GM21526 (cell line): ENCODE measurements at regions not wholly inside any gene's neighbourhood (a gene's known extent, or its start where the extent isn't known, plus 50 kb on each side); places are given as distances from the start of the nearest gene placed in this dataset.

Experiments
- ATAC-seq: cut with Tn5 transposase; IDR thresholded peaks from one replicate; pipeline ENCODE4 v1.9.1; 2021; ENCODE audit warnings: moderate library complexity; ENCODE audit not compliant: unreplicated experiment, low FRiP score

DNA sequence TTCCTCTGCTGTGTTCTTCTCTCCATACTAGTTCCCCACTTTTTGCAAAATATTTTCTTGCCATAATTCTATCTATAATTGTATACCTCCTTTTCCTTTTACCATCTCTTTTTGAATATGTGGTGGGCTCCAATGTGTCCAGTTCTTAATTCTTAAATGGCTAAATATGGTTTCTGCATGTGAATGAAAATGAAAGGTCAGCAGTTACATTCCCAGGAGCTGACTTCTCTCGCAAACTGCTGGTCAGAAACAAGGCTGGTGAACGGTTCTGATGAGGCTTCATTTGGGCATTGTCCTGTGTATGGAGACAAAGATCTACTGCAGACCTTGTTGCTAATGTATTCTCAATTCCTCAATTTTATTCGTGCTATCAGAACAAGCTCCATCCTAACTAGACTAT, 309.2 kb downstream of the SNX13 start:
- no peak for ATAC-seq

DNA sequence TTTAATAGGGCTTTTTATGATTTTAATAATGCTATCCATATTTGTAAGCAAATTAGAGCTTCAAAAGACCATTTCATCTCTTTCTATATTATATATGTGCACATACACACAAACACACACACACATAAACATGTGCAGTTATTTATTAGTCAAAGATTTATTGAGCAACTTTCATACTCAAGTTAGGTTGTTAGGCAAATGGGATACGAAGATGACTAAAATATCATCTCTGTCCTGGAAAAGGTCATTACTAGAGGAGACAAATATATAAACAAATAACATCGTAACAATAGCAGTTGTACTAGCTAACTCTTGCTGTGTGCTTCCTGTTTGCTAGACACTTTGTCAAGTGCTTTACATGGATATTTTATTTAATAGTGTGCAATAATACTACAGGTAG, 307.9 kb downstream of the SNX13 start:
- ATAC-seq: no peak

DNA sequence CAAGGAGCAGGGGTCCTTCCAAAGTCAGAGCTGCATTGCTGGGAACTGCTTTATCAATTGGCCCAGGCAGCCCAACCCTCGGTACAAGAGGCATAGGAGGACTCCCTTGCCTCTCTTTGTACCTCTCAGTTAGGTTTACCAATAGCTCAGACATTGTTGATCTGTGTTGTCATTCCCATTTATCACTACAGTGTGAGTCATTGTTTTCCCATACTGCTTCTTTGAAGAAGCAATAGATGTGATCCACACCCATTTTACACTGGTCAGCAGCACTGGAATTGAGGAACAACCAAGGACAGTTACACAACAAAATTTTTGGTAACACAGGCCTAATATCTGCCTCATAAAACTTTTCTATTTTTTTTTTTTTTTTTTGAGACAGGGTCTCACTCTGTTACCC, 307.2 kb downstream of the SNX13 start:
- no peak for ATAC-seq

DNA sequence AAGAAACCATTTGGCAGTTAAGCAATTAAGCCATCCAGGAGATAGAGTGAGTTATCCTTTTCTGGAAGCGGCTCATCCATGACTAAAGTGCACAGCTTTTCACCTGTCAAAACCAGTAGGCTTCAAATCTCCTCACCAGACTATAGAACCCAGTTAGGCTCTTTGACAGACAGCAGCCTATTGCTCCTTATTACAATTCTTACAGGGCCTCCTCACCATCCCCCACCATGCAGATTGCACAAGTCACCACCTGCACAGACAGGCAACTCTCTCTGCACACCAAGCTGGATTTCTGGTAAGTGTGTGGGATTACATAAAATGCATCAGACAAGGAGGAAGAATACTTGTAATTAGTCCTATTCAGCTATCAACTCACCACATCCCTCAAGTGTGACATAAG, 301.6 kb downstream of the SNX13 start:
- no peak for ATAC-seq

DNA sequence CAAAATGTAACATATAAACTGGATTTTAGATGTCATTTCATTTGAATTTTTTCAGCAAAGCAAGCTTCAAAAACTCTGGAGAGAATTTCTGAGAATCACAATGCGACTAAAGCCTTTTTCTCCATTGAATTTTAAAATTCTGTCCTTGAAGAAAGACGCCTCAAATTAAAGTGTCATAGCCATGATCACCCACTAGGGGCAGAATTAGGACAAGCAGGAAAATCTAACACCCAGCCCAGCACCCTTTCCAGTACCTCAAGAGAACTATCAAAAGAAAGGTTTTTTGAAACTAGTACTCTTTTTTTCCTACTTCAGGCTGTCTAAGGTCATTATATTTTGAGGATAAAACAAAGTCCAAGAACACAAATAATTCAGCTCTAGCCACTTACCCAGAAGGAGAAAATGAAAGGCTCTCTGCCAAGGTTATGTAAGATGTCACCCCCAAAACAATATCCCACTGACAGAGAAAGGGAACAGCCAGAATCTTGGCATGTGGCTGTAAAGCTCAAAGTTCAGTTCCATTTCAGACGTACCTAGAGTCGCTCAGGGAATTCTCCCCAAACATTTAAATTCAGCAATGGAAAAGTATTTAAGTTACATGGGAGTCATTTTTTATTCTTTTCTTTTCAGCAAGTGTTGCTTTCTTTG, 299.4 kb downstream of the SNX13 start:
- ATAC-seq: no peak

DNA sequence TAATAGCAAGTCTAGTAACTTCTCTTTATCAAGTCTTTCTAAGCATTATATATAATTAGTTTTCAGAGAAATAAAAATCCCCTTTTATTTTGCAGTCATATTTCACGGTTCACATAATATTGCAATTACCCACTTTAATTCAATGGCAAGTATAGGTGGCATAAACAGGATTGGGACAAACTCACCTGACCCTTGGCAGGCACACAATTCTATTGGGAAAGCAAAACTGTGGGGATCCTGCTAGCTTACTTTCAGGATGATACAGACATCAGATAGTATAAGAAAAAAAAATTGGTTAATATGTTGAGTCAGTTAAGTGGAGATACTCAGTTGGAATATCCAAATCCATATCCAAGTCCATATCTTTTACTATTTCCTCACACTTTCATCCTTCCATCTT, 294.8 kb downstream of the SNX13 start:
- ATAC-seq: no peak

DNA sequence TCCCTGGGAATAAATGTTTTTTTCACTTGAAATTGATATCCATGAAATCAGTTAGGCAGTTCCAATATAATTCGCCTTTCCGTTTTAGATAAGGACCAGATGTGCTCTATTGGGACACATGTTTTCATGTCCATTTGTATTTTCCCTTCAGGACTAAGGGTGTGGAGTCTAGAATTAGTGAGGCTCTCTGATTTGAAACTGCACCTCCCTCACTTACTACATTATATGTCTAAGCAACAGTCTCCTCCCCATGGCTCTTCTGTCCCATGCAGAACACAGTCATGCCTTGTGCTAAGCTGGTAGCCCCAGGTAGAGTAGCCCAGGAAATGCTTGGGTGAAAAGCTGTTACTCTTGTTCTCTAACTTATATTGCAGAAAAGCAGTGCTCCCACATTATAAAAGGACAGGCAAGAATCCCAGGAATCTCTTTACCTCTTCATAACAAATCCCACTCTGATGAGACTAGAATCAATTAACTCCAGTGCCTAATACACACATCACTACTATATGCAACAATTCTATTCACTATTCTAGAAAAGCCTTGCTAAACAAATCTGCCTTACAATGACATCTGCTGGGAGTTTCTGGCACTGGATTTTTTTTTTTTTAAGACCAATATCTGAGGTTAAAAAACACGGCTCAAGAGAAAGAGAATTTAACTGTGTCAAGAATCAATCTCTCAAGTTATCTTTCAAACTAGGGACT, 293.9 kb downstream of the SNX13 start:
- no peak for ATAC-seq

DNA sequence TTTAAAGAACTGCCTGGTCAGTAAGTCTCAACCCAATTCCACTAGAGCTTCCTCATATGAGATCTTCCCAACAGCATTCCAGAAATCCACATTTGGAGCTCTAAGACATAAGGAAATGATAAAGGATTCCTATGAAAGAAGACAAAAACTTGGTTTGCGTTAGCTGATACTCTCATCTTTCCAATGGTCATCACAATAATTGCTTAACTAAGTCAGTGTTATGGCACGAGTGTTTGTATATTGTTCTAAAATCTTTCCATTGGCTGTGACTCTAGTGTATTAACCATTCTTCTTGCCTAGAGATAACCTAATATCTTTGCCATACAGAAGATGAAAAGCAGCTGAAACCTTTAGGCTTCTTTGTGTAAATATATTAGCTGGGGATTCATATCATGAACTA, 289.0 kb downstream of the SNX13 start:
- ATAC-seq: no peak

DNA sequence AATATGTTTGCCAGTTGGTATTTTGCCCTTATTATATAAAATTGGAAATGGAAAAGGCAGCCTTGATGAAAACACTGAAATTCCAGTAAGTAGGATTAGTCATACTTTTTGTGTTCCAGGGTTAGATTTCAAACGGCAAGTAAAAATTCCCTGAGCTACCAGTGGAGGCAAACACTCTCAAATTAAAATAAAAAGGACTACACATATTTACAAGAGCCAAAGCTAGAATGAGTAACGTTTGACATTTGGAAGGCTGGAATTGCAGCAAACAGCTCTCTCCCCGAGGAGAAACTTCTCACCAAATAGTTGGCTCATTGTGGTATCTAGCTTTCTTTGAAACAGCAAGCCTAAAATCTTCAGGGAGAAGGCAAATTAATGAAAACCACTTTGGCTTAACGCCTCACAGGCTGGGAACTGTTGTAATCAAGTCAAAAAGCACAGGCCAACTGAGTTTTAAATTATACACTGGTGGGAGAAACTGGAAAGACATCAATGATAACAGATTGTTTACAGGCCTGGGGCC, 288.4 kb downstream of the SNX13 start:
- ATAC-seq: no peak

DNA sequence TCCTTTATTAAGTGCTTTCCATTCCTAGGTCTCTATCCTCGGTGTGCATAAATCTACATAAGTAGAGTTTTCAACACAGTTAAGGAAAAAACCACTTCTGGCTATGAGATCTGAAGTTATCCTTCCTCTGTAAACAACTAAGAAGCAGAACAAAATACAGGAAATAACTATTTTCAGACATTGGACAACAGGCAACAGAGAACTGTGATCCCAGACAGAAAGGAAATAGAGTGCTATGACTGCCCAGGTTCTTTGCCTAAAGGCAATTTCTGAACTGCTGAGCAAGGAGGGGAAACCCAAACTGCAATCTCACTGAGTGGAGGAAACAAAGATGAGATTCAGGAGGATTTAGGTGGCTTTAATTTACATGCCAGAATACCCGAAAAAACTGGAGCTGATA, 285.4 kb downstream of the SNX13 start:
- no peak for ATAC-seq

DNA sequence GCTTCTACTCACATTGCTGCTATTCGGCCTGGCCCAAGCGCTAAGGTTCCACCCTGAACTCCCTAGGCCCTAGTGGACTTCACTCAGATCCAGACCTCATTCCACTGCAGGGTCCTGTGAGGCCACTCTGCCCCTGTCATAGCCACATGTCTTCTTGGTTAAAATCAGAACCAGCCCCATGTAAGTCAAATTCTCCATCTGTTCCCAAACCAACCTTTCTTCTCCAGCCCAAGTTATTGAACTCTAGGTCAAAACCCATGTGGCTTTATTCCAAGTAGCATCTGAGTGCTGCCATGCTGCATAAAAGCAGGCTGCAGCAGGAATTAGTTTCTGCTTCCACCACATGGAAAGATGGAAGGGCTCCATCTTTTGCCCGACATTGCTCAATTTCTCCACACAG, 281.2 kb downstream of the SNX13 start:
- no peak for ATAC-seq

DNA sequence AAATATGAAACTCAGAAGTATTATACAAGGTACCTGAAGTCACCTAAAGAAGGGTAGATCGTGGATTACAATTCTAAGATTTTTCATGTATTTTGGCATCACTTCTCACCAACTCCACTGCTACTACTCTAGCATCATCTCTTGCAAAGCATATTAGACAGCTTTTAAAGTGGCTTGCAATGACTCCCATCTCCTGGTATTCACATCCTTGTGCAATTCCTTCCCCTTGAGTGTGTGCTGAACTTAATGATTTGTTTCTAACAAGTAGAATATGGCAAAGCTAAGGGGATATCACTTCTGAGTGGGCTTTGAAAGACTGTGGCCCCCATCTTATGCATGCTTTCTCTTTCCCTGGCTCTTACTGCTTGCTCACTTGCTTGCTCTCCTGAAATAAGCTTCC, 280.2 kb downstream of the SNX13 start:
- ATAC-seq: no peak

DNA sequence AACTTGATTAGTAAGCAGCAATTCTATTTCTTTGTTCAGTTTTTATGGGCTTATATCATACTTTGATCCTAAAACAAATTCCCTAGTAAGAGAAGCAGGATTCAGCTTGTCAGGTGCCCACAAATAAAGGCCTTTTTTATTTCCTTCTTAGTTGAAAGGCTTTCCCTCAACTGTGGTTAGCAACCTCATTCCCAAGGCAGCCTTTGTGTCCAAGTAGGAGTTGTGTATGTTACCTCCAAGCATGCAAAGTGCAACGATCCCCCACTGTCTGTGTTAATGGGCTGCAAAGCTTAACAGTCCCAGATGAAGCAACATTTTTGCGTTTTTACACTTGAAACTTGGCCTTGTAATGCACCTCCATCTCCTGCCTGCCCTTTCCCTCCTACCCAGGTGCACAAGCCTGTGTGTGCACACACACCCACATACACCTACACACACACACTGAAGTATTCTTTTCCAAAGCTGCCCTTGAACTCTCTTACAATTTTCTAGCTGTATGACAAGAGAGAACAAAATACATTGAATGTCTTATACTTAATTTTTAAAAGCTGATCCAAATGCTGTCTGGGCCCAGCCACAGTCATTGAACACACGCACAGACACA, 278.2 kb downstream of the SNX13 start:
- ATAC-seq: no peak

DNA sequence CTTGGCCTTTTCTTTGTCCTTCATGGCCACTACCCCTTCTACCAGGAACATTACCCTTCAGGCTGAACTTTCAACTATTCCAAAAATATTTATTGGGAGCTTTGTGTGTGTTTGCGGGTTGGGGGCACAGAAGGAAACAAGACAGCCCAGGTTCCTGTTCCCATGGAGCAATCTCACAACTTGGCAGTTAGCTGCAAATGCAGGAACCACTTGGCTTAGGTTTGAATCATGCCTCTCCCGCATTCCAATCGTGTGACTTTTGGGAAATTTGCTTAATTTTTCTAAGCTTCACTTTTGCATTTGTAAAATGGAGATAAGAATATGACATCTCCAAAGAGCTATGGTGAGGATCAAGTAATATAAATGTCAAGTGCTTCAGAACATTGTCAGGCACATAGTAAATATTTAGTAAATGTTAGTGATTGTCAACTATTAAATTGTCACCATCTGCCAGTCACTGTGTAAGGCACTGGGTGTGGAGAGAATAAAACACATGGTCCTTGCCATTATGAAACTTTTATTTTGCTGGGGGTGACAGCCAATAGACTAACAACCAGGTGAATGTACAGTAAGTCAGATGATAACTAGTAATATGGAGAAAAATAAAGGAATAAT, 277.1 kb downstream of the SNX13 start:
- no peak for ATAC-seq

DNA sequence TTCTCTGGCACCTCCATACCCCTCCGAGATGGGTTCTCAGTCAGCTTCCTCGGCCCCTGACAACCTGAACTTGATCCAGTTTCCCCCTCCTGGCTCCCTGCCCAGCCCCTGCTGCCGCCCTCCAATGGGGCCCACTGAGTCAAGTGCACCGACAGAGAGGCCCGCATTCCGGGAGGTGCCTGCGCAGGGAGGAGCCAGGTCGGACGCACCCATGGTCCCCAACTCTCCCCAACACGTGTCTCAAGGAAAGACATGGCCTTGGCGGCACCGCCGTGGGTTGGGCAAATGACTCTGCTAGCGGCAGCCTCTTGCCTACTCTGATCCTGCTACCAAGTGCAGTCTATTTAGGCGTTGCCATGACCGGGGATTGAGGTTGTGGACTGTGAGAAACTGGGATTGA, 275.3 kb downstream of the SNX13 start:
- ATAC-seq: no peak

DNA sequence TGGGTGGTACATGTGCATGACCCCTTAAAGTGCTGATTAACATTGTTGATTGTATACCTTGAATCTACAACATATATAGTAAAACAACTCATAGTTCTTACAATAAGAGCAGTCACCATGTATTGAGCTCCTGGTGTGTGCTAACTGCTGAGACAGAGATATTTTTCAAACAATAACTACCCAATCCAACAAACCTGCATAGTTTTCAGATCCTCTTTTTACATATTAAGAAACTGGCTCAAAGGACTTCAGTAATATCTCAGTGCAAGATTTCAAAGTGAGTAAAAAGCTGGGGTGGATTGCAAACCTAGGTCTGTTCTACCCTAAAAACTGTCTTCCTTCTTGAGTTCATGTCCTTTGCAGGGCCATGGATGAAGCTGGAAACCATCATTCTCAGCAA, 272.2 kb downstream of the SNX13 start:
- peak; percentile 74 for ATAC-seq

DNA sequence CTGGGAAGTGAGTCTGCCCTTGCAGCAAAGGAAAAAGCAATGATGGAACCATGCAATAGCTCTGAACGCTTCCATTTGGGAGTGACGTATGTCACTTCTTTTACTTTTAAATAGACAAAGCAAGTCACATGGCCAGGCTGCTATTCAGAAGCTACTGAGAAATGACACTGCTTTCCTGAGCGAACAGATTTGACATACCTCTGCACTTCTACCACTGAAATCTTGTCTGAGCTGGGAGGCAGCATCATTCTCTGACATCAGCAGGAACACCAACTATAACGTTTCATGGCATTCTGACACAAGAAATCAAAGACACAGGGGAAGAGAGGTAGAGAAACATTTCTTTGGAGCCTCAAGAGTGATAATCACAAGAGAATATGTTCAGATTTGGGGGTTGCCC, 271.1 kb downstream of the SNX13 start:
- no peak for ATAC-seq

DNA sequence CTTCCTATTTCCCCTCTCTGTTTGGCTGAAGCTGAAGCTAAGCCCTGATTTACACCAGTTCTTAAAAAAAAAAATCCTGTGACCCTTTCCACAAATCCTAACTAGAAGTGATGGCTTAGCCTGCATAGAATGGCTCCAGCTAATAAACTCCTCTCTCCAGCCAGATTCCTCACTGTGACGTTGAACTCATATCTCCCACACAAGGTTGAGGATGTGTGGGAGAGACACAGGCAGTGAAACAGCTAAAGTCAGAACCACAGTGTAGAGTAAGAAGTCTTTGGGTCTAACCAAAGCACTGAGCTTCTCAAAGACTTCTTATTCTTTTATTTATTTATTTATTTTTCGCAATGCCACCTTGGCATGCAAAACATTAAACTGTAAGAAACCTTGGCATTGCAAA, 268.3 kb downstream of the SNX13 start:
- ATAC-seq: no peak

DNA sequence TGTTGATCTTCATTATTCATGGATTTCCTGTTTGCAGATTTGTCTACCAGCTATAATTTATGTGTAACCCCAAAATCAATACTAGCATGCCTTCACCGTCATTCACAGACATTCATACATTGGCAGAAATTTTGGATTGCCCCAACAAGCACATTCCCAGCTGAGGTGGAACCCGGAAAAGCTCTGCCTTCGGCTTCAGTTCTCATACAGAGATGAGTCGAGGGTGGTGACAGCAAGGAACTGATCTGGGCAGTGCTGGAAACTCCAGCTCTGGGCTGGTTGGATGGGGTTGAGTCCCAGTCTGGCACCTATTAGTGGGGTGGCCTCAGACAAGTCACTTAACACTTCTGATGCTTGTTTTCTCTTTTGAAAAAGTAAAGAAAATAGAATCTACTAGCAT, 267.5 kb downstream of the SNX13 start:
- ATAC-seq: no peak

DNA sequence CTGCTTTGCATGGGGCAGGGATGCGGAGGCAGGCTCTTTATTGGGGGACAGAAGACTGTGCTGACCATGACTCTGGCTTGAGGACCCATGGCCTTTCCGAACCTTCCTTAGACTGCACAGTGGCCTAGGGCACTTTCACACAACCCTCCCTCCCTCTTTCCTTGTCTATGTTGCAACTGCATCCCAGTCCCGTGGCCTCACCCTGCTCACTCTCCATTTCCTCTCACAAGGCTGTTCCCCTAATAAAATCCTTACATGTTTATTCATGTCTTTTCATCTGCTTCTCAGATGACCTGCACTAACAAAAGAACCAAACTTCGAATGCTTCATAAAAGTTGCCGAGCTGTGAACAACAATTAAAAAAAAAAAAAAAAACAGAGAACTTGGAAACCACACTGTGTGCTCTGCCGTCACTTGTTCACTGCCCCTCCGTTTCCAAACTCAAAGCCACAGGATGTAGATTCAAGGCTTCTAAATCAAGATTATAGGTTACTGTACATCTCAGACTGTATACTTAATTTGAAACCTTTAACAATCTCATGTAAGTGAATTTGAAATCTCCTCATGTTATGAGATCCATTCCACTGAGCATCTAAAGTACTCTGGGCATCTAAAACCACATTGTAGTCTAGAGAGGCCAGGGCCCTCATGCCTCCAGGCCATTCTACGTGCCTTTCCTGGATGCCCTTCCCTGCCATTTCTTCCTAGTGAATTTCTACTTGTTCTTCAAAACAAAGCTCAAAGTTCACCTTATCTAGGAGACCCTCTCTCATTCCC, 265.9 kb downstream of the SNX13 start:
- ATAC-seq: no peak
